HEK293 (cell line): ENCODE measurements at regions not wholly inside any gene's neighbourhood (a gene's known extent, or its start where the extent isn't known, plus 50 kb on each side); places are given as distances from the start of the nearest gene placed in this dataset.

ENCODE experiments used
- CTCF ChIA-PET: fragments of 350-600 bp; formaldehyde crosslinking; extraction: SDS; loops from one replicate; lab custom pipeline; 2021; ENCODE audit warnings: antibody characterized with exemption; lab: Yijun Ruan, JAX
- POLR2A ChIA-PET: fragments of 300-600 bp; formaldehyde crosslinking; extraction: SDS; loops from one replicate; lab custom pipeline; 2020; ENCODE audit warnings: antibody characterized with exemption, inconsistent platforms; lab: Yijun Ruan, JAX
- H3K27ac ChIP-seq: fragments of 200-500 bp; sonication (Bioruptor generic); 2 replicates; pipeline ENCODE4 v1.5.1; 2014; ENCODE audit warnings: low read depth, low read length, control low read depth, inconsistent platforms; ENCODE audit errors: extremely low read depth
- H3K36me3 ChIP-seq, 2 experiments: fragments of 200-500 bp in 1 of 2; sonication (Bioruptor generic) in 1 of 2; 1 replicate in 1 of 2; 2 replicates in 1 of 2; pipeline ENCODE4 v1.5.1; 2014 to 2017; ENCODE audit warnings: inconsistent platforms in 2 of 2, low read length in 2 of 2; ENCODE audit not compliant: control insufficient read depth in 2 of 2, insufficient read depth in 1 of 2
- H3K4me1 ChIP-seq: fragments of 200-500 bp; sonication (Bioruptor generic); 2 replicates; pipeline ENCODE4 v1.5.1; 2014; ENCODE audit warnings: mild to moderate bottlenecking, low read length, inconsistent platforms; ENCODE audit not compliant: control insufficient read depth, insufficient read depth
- H3K4me3 ChIP-seq: 2 replicates; pipeline ENCODE4 v1.5.1; 2011; ENCODE audit warnings: low read depth, mild to moderate bottlenecking, control low read depth, low read length, moderate library complexity
- H3K9me3 ChIP-seq: fragments of 200-500 bp; sonication (Bioruptor generic); 2 replicates; pipeline ENCODE4 v1.5.1; 2014; ENCODE audit warnings: low read depth, low read length, inconsistent platforms; ENCODE audit not compliant: control insufficient read depth, insufficient read depth
- BCL11A ChIP-seq: fragments of 450-650 bp; formaldehyde crosslinking; IDR thresholded peaks from 2 replicates; pipeline ENCODE4 v1.5.1; 2016; ENCODE audit warnings: low read depth, missing biosample characterization, missing genetic modification characterization
- FEZF1 ChIP-seq: fragments of 450-650 bp; formaldehyde crosslinking; IDR thresholded peaks from 2 replicates; pipeline ENCODE4 v1.5.1; 2016; ENCODE audit warnings: missing biosample characterization, missing genetic modification characterization
- HOXC10 ChIP-seq: sonication (generic); formaldehyde crosslinking; IDR thresholded peaks from 2 replicates; pipeline ENCODE4 v1.8.1; 2023; ENCODE audit warnings: mild to moderate bottlenecking, missing genetic modification reagents
- IKZF3 ChIP-seq: fragments of 450-650 bp; IDR thresholded peaks from 2 replicates; pipeline ENCODE4 v1.5.0; 2018; ENCODE audit warnings: missing biosample characterization, mild to moderate bottlenecking, missing genetic modification characterization, moderate library complexity
- KLF10 ChIP-seq: fragments of 450-650 bp; IDR thresholded peaks from 2 replicates; pipeline ENCODE4 v1.5.1; 2018; ENCODE audit warnings: missing biosample characterization, mild to moderate bottlenecking, missing genetic modification characterization
- KLF7 ChIP-seq: fragments of 450-650 bp; formaldehyde crosslinking; IDR thresholded peaks from 2 replicates; pipeline ENCODE4 v1.5.1; 2016; ENCODE audit warnings: missing biosample characterization, missing genetic modification characterization, borderline replicate concordance
- KLF8 ChIP-seq: fragments of 450-650 bp; formaldehyde crosslinking; IDR thresholded peaks from 2 replicates; pipeline ENCODE4 v1.5.1; 2016; ENCODE audit warnings: missing biosample characterization, missing genetic modification characterization
- SP7 ChIP-seq: fragments of 450-650 bp; formaldehyde crosslinking; IDR thresholded peaks from 2 replicates; pipeline ENCODE4 v1.5.1; 2016; ENCODE audit warnings: missing biosample characterization, missing genetic modification characterization
- YY2 ChIP-seq: fragments of 450-650 bp; formaldehyde crosslinking; IDR thresholded peaks from 2 replicates; pipeline ENCODE4 v1.5.1; 2016; ENCODE audit warnings: missing biosample characterization, missing genetic modification characterization
- ZBTB17 ChIP-seq: fragments of 450-650 bp; formaldehyde crosslinking; IDR thresholded peaks from 2 replicates; pipeline ENCODE4 v1.5.1; 2016; ENCODE audit warnings: missing biosample characterization, missing genetic modification characterization
- ZNF112 ChIP-seq: fragments of 450-650 bp; formaldehyde crosslinking; IDR thresholded peaks from 2 replicates; pipeline ENCODE4 v1.5.0; 2017; ENCODE audit warnings: missing biosample characterization, missing genetic modification characterization
- ZNF133 ChIP-seq: fragments of 450-650 bp; formaldehyde crosslinking; IDR thresholded peaks from 2 replicates; pipeline ENCODE4 v1.5.1; 2016; ENCODE audit warnings: missing biosample characterization, missing genetic modification characterization
- ZNF211 ChIP-seq: fragments of 450-650 bp; formaldehyde crosslinking; IDR thresholded peaks from 2 replicates; pipeline ENCODE4 v1.5.1; 2016; ENCODE audit warnings: low read depth, missing biosample characterization, missing genetic modification characterization
- ZNF214 ChIP-seq: fragments of 450-650 bp; formaldehyde crosslinking; IDR thresholded peaks from 2 replicates; pipeline ENCODE4 v1.5.1; 2017; ENCODE audit warnings: missing biosample characterization, mild to moderate bottlenecking, missing genetic modification characterization, borderline replicate concordance
- ZNF221 ChIP-seq: fragments of 450-650 bp; formaldehyde crosslinking; IDR thresholded peaks from 2 replicates; pipeline ENCODE4 v1.5.1; 2017; ENCODE audit warnings: missing biosample characterization, missing genetic modification characterization, borderline replicate concordance
- ZNF248 ChIP-seq: fragments of 450-650 bp; formaldehyde crosslinking; IDR thresholded peaks from 2 replicates; pipeline ENCODE4 v1.5.1; 2017; ENCODE audit warnings: missing biosample characterization, missing genetic modification characterization
- ZNF292 ChIP-seq: fragments of 450-650 bp; formaldehyde crosslinking; IDR thresholded peaks from 2 replicates; pipeline ENCODE4 v1.5.1; 2016; ENCODE audit warnings: low read depth, missing biosample characterization, missing genetic modification characterization, borderline replicate concordance
- ZNF416 ChIP-seq: fragments of 450-650 bp; formaldehyde crosslinking; IDR thresholded peaks from 2 replicates; pipeline ENCODE4 v1.5.1; 2016; ENCODE audit warnings: missing biosample characterization, missing genetic modification characterization
- ZNF426 ChIP-seq: fragments of 450-650 bp; formaldehyde crosslinking; IDR thresholded peaks from 2 replicates; pipeline ENCODE4 v1.5.1; 2017; ENCODE audit warnings: missing biosample characterization, missing genetic modification characterization, mild to moderate bottlenecking, inconsistent platforms, moderate library complexity
- ZNF488 ChIP-seq: fragments of 450-650 bp; formaldehyde crosslinking; IDR thresholded peaks from 2 replicates; pipeline ENCODE4 v1.5.1; 2016; ENCODE audit warnings: missing biosample characterization, missing genetic modification characterization
- ZNF514 ChIP-seq: fragments of 450-650 bp; formaldehyde crosslinking; IDR thresholded peaks from 2 replicates; pipeline ENCODE4 v1.5.1; 2016; ENCODE audit warnings: missing biosample characterization, missing genetic modification characterization
- ZNF560 ChIP-seq: fragments of 450-650 bp; formaldehyde crosslinking; IDR thresholded peaks from 2 replicates; pipeline ENCODE4 v1.5.1; 2017; ENCODE audit warnings: missing biosample characterization, missing genetic modification characterization, borderline replicate concordance
- ZNF596 ChIP-seq: fragments of 450-650 bp; IDR thresholded peaks from 2 replicates; pipeline ENCODE4 v1.5.0; 2018; ENCODE audit warnings: missing biosample characterization, mild to moderate bottlenecking, missing genetic modification characterization, moderate library complexity
- ZNF600 ChIP-seq: fragments of 450-650 bp; formaldehyde crosslinking; IDR thresholded peaks from 2 replicates; pipeline ENCODE4 v1.5.1; 2016; ENCODE audit warnings: missing biosample characterization, missing genetic modification characterization
- ZNF645 ChIP-seq: fragments of 450-650 bp; formaldehyde crosslinking; IDR thresholded peaks from 2 replicates; pipeline ENCODE4; 2016; ENCODE audit warnings: missing biosample characterization, missing genetic modification characterization
- ZNF768 ChIP-seq: fragments of 450-650 bp; formaldehyde crosslinking; IDR thresholded peaks from 2 replicates; pipeline ENCODE4 v1.5.1; 2018; ENCODE audit warnings: missing biosample characterization, mild to moderate bottlenecking, missing genetic modification characterization
- ZNF830 ChIP-seq: fragments of 450-650 bp; IDR thresholded peaks from 2 replicates; pipeline ENCODE4 v1.5.0; 2018; ENCODE audit warnings: missing biosample characterization, missing genetic modification characterization, low read depth, mild to moderate bottlenecking, moderate library complexity
- ZNF837 ChIP-seq: fragments of 450-650 bp; formaldehyde crosslinking; IDR thresholded peaks from 2 replicates; pipeline ENCODE4 v1.5.1; 2016; ENCODE audit warnings: missing biosample characterization, missing genetic modification characterization
- ZSCAN5A ChIP-seq: fragments of 450-650 bp; formaldehyde crosslinking; IDR thresholded peaks from 2 replicates; pipeline ENCODE4 v1.5.1; 2016; ENCODE audit warnings: missing biosample characterization, missing genetic modification characterization

- no peak overlapping the region for H3K27ac ChIP-seq
- no peaks in the 10 kb centered on the region for H3K9me3 ChIP-seq
- no peaks in the 10 kb centered on the region for H3K36me3 ChIP-seq
- ChIA-PET CTCF (no interaction called here), POLR2A (no interaction called here)
- H3K4me3 ChIP-seq: no peak overlapping the region
- TF ChIP-seq ZNF292 (tag by site-specific recombination) (no peak), ZSCAN5A (no peak)
- H3K4me1 ChIP-seq: no peaks in the 10 kb centered on the region
Observed at GRCh38 chr5:166088389-166089039, 2202.9 kb upstream of the WWC1 start.

- Histone ChIP-seq H3K9me3 (no peaks in the 10 kb centered on the region), H3K36me3 (no peaks in the 10 kb centered on the region), H3K4me1 (no peaks in the 10 kb centered on the region), H3K27ac (no peak overlapping the region), H3K4me3 (no peak overlapping the region)
- CTCF ChIA-PET: interaction anchor here (0.5 kb wide), 1 partner anchor 27 kb away, joined by 3 read pairs; no protein-coding TSS in a partner anchor
- POLR2A ChIA-PET: no interaction called here
- no peak for TF ChIP-seq ZNF112
- TF ChIP-seq ZNF514: no peak
- TF ChIP-seq YY2: no peak
- no peak for TF ChIP-seq IKZF3 (tag by site-specific recombination)
- TF ChIP-seq ZNF488 (tag by site-specific recombination): no peak
- TF ChIP-seq ZNF248 (tag by site-specific recombination): no peak
- no peak for TF ChIP-seq ZNF426 (tag by site-specific recombination)
- no peak for TF ChIP-seq BCL11A
- no peak for TF ChIP-seq ZNF600 (tag by site-specific recombination)
- TF ChIP-seq ZNF416 (tag by site-specific recombination): no peak
- no peak for TF ChIP-seq ZNF560 (tag by site-specific recombination)
- TF ChIP-seq ZNF837 (tag by site-specific recombination): no peak
- TF ChIP-seq KLF10 (tag by site-specific recombination): no peak
- TF ChIP-seq ZNF596 (tag by site-specific recombination): no peak
- TF ChIP-seq HOXC10 (CRISPR knock-in tag): no peak
- TF ChIP-seq ZNF768: no peak
Observed at GRCh38 chr5:166091931-166092330, 2199.5 kb upstream of the WWC1 start.

- no peaks in the 10 kb centered on the region for H3K4me1 ChIP-seq
- H3K4me3 ChIP-seq: no peak overlapping the region
- ChIA-PET CTCF (no interaction called here), POLR2A (no interaction called here)
- H3K9me3 ChIP-seq: no peaks in the 10 kb centered on the region
- no peak overlapping the region for H3K27ac ChIP-seq
- no peaks in the 10 kb centered on the region for H3K36me3 ChIP-seq
- no peak for TF ChIP-seq SP7 (tag by site-specific recombination)
- no peak for TF ChIP-seq KLF8
- no peak for TF ChIP-seq ZNF645
- TF ChIP-seq ZNF830 (tag by site-specific recombination): no peak
- no peak for TF ChIP-seq ZNF214
- TF ChIP-seq ZNF221: no peak
- TF ChIP-seq ZNF133 (tag by site-specific recombination): no peak
- TF ChIP-seq ZNF211 (tag by site-specific recombination): no peak
- no peak for TF ChIP-seq FEZF1 (tag by site-specific recombination)
- no peak for TF ChIP-seq ZBTB17
- no peak for TF ChIP-seq KLF7 (tag by site-specific recombination)
Observed at GRCh38 chr5:166093312-166093711, 2198.1 kb upstream of the WWC1 start.
